NCI-H524 treated with DMSO at 0.1 percent for 48 hours (cell line): ENCODE measurements at regions not wholly inside any gene's neighbourhood (a gene's known extent, or its start where the extent isn't known, plus 50 kb on each side); places are given as distances from the start of the nearest gene placed in this dataset.

ENCODE experiments used
- DNase-seq: peaks from one replicate; lab custom pipeline; 2025; lab: John Stamatoyannopoulos, UW

DNA sequence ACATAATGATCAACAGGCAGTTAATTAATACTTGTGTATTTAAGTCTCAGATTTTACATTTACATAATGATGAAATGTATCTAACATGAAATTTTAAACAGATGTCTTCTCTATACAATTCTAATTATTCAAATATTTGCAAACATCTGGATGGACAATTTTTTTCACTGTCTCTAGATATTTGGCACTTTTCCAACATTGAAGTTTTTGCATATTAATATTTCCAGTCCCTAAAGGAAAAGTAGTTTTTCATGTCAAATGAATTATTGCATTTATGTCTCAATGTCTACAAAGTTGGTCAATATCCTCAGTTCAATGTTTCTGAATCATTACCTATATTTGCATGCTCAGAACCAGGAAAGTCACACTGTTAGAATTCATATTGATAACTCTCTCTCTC lies 560.9 kb upstream of the PKDCC start:
- DNase-seq, result no peak

DNA sequence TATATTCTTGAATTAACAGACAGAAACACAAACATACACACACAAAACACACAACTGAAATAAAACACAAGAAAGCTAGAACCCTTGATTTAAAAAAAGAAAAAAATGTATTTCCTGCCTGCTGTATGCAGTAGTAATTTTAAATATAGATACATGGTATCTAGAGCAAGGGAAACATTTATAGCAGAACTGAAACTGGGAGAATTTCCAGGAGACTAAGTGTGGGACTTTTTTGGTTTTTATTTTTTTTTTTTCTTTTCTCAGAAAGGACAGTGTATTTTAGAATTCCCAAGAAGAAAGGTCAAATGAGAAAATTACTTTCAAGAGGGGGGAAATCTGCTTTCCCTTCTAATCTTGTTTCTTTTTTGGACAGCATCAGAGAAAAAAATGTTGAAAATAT lies 558.9 kb upstream of the PKDCC start:
- no peak for DNase-seq

DNA sequence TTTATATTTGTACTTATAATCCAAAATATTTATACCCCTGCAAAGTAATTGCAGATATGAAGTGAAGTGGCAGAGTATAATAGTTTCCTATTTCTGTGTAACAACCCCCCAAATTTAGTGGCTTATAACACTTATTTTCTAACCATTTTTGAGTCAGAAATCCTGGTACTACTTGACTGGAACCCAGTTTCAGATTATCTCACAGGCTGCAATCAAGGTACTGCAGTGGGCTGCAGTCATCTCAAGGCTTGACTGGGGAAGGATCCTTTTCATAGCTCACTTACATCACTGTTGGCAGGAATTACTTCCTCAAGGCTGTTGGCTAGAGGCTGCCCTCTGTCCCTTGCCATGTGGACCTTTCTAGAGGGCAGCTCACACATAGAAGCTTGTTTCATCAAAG lies 558.2 kb upstream of the PKDCC start:
- DNase-seq, result no peak

DNA sequence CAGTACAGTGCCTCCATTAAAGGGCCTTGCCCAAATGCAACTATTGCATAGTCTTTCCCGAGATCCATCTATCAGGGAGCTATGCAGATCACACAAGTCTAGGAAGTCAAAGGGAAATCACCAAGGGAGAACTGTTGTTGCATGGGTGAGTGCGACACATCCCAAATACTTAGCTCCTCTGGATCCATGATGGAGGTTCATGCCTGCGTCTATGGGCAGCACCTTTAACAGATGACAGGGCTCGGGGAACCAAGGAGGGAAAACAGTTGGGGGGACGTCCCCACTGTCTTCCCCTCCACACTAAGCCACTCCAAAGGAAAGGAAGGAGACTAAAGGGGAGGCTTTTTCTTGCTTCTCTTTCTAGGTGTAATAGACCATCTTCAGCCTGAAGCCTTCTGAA lies 552.8 kb upstream of the PKDCC start:
- no peak for DNase-seq

- no peak for DNase-seq
These were observed 550.9 kb upstream of the PKDCC start for GRCh38 chr2:41496908-41497307.

- DNase-seq, result no peak
These were observed 549.0 kb upstream of the PKDCC start for GRCh38 chr2:41498781-41499180.

GRCh38 chr2:41500895-41501294 lies 546.9 kb upstream of the PKDCC start:
- no peak for DNase-seq

- no peak for DNase-seq
These were observed 545.1 kb upstream of the PKDCC start for GRCh38 chr2:41502752-41503151.

DNA sequence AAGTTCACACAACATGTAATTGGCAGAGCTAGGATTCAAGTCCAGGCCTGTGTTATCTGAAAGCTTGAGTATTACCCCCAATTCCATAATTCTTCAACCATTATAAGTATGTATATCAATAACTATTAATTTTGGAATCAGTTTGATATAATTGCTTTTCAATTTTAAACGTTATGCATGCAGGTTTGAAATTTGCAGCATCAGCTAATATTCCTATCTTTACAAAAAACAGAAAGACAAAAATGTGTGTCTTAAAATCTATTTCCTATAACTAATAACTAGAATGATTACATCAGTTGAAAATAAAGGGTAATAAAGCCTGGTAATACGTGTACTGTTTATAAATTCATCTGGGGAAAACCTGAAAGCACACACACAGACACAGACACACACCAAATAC lies 543.3 kb upstream of the PKDCC start:
- no peak for DNase-seq

- no peak for DNase-seq
These were observed 537.7 kb upstream of the PKDCC start for GRCh38 chr2:41510108-41510507.

- no peak for DNase-seq
These were observed 526.6 kb upstream of the PKDCC start for GRCh38 chr2:41521211-41521610.

GRCh38 chr2:41527525-41528323 lies 520.1 kb upstream of the PKDCC start:
- no peak for DNase-seq

DNA sequence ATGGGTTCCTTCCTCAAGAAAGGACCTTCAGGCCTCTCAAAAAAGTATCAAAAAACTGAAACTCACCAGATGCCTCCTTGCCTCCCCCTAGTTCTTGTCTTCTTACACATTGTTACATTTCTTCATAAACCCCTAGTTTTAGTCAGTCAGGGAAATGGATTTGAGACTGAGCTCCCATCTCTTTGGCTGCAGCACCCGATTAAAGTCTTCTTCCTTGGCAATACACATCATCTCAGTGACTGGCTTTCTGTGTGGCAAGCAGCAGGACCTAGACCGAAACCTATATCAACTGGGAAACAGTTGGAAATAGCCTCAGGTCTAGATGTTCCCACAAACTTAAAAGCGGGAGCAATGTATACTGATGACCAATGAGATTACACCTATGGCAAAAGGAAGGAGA lies 512.2 kb upstream of the PKDCC start:
- no peak for DNase-seq

- DNase-seq, result no peak
These were observed 507.4 kb upstream of the PKDCC start for GRCh38 chr2:41540272-41540998.

GRCh38 chr2:41543726-41544125 lies 504.1 kb upstream of the PKDCC start:
- DNase-seq, result no peak

DNA sequence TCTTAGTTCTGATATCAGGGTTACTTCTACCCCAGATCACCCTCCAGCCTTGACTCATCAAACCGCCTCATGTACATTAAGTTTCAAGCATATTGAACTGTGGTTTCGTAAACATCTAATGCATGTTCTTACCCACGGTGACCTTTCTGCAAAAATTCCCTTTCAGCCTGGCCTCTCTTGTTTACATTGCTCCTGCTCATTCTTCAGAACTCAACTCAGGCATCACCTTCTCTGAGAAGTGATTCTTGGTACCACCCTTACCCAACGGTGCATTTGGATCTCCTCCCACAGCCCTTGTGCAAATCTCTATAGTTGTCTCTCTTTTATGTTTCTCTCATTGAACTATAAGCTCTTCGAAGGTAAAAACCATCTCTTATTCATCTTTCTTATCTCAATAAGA lies 503.1 kb upstream of the PKDCC start:
- DNase-seq, result no peak

DNA sequence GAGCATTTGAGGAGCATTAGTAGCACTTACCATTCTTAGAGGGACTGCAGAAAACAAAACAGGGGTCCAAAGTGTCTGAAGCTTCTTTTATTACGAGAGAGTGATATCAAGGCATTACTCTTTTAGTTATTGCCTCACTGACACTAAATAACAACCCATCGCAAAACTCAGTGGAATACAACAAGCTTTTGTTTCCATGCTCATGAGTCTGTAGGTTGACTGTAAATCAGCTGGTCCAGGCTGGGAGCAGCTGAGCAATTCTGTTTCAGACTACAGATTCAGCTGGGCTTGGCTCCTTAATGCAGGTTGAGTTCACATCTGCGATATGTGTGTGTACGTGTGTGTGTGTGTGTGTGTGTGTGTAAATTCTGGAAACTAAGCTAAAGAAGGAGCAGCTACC lies 501.8 kb upstream of the PKDCC start:
- no peak for DNase-seq

GRCh38 chr2:41568648-41569047 lies 479.2 kb upstream of the PKDCC start:
- no peak for DNase-seq

GRCh38 chr2:41572154-41572553 lies 475.7 kb upstream of the PKDCC start:
- no peak for DNase-seq

DNA sequence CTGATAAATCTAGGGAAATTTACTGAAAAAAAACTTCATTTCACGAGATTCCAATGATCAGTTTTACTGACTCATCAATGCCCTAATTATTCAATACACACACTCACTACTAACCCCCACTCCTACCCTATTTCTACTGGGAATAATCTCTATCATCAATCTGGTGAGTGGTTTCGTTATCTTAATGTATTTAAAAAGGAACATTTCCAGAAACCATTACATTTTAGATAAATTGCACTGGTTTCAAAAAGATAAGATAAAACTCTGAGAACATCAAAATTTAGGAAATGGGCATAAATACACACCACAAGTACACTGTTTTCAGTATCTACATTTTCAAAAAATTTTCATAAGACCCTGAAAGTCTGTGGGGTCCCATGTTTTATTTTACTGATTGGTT lies 471.4 kb upstream of the PKDCC start:
- no peak for DNase-seq

DNA sequence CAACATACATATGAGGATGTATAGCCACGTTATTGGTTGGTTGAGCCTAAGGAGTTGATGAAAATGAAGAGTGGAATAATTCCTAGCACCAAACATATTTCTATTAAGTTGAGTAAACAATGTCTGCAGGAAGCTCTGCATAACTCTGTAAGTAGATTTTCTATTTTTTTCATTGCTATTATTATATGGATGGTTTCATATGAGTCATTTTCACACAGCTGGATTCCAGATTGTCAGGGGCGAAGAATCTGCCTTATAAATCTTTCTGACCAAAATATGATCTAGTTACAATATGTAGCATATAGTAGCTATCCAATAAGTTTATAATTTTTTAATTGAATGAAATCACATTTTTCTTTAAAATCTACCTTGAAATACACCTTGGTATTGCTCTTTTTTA lies 468.0 kb upstream of the PKDCC start:
- DNase-seq, result no peak

GRCh38 chr2:41580806-41581205 lies 467.0 kb upstream of the PKDCC start:
- no peak for DNase-seq

DNA sequence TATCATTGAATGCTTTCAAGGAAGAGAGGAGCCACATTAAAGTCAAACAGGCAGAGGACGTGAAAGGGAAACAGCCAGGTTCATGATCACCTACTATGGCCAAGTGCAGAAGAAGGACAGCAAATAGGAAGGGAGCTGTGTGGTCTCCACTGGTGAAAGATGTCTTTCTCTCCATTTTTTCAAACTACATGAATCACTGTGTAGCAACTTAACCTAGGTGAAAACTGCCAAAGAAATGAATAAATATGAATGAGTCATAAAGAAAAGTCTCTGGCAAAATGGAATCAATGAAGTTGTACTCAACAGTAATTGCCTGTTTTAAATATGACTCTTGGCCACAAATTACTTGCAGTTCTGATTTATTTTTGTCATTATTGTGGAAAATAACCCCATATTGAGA lies 452.6 kb upstream of the PKDCC start:
- no peak for DNase-seq

GRCh38 chr2:41597680-41598079 lies 450.1 kb upstream of the PKDCC start:
- no peak for DNase-seq
